H9 (cell line): ENCODE measurements at regions not wholly inside any gene's neighbourhood (a gene's known extent, or its start where the extent isn't known, plus 50 kb on each side); places are given as distances from the start of the nearest gene placed in this dataset.

Experiments
- DNase-seq: peaks from one replicate; pipeline ENCODE4 v3.0.0-alpha.2; 2017
- H2AFZ ChIP-seq: one replicate; pipeline ENCODE4 v1.6.1; 2013; ENCODE audit warnings: mild to moderate bottlenecking, low read length, control low read depth, moderate library complexity
- H2AK5ac ChIP-seq: 2 replicates; pipeline ENCODE4 v1.6.1; 2013; ENCODE audit warnings: low read length, control low read depth, mixed read lengths; ENCODE audit not compliant: insufficient read length
- H2BK120ac ChIP-seq: one replicate; pipeline ENCODE4 v1.6.1; 2013; ENCODE audit warnings: low read depth, mild to moderate bottlenecking, low read length, control low read depth, inconsistent platforms; ENCODE audit not compliant: poor library complexity, severe bottlenecking
- H2BK12ac ChIP-seq: 2 replicates; pipeline ENCODE4 v1.6.1; 2013; ENCODE audit warnings: low read length, control low read depth, mixed read lengths, low read depth; ENCODE audit not compliant: insufficient read length
- H2BK15ac ChIP-seq: 2 replicates; pipeline ENCODE4 v1.6.1; 2013; ENCODE audit warnings: low read depth, low read length, control low read depth
- H2BK20ac ChIP-seq: one replicate; pipeline ENCODE4 v1.6.1; 2013; ENCODE audit warnings: low read depth, mild to moderate bottlenecking, low read length, control low read depth, inconsistent platforms; ENCODE audit not compliant: poor library complexity, severe bottlenecking
- H2BK5ac ChIP-seq: 2 replicates; pipeline ENCODE4 v1.6.1; 2013; ENCODE audit warnings: low read length, control low read depth, mixed read lengths; ENCODE audit not compliant: insufficient read length
- H3K14ac ChIP-seq: 2 replicates; pipeline ENCODE4 v1.6.1; 2013; ENCODE audit warnings: low read length, control low read depth; ENCODE audit not compliant: insufficient read depth
- H3K18ac ChIP-seq: 2 replicates; pipeline ENCODE4 v1.6.1; 2013; ENCODE audit warnings: low read depth, mild to moderate bottlenecking, mixed read lengths, low read length, control low read depth; ENCODE audit not compliant: insufficient read length
- H3K23ac ChIP-seq: 2 replicates; pipeline ENCODE4 v1.6.1; 2013; ENCODE audit warnings: low read length, control low read depth, mixed read lengths, low read depth; ENCODE audit not compliant: insufficient read length
- H3K23me2 ChIP-seq: 2 replicates; pipeline ENCODE4 v1.6.1; 2013; ENCODE audit warnings: low read depth, mild to moderate bottlenecking, mixed read lengths, low read length, control low read depth; ENCODE audit not compliant: insufficient read length, poor library complexity, severe bottlenecking
- H3K27ac ChIP-seq: 2 replicates; pipeline ENCODE4 v1.5.1; 2013; ENCODE audit warnings: low read length, control low read depth, mixed read lengths, low read depth; ENCODE audit not compliant: insufficient read length
- H3K27me3 ChIP-seq: 2 replicates; pipeline ENCODE4 v1.6.1; 2013; ENCODE audit warnings: low read length, control low read depth, inconsistent platforms; ENCODE audit not compliant: insufficient read depth
- H3K4ac ChIP-seq: 2 replicates; pipeline ENCODE4 v1.6.1; 2013; ENCODE audit warnings: low read depth, mild to moderate bottlenecking, control low read depth, inconsistent platforms, low read length, moderate library complexity
- H3K4me1 ChIP-seq: 2 replicates; pipeline ENCODE4 v1.6.1; 2013; ENCODE audit warnings: low read length, control low read depth, inconsistent platforms; ENCODE audit not compliant: insufficient read depth
- H3K4me2 ChIP-seq: 2 replicates; pipeline ENCODE4 v1.6.1; 2013; ENCODE audit warnings: low read length, control low read depth, mixed read lengths; ENCODE audit not compliant: insufficient read length, insufficient read depth
- H3K56ac ChIP-seq: 2 replicates; pipeline ENCODE4 v1.6.1; 2013; ENCODE audit warnings: low read depth, mild to moderate bottlenecking, mixed read lengths, low read length, control low read depth; ENCODE audit not compliant: insufficient read length
- H3K79me1 ChIP-seq: 2 replicates; pipeline ENCODE4 v1.6.1; 2013; ENCODE audit warnings: low read depth, mild to moderate bottlenecking, moderate library complexity, low read length, control low read depth, inconsistent platforms; ENCODE audit not compliant: insufficient read depth, poor library complexity, severe bottlenecking
- H3K79me2 ChIP-seq: 2 replicates; pipeline ENCODE4 v1.6.1; 2013; ENCODE audit warnings: low read length, control low read depth, inconsistent platforms; ENCODE audit not compliant: insufficient read depth
- H3K9ac ChIP-seq: 2 replicates; pipeline ENCODE4 v1.6.1; 2013; ENCODE audit warnings: low read length, control low read depth, mixed read lengths; ENCODE audit not compliant: insufficient read length; ENCODE audit errors: extremely low read depth
- H3K9me3 ChIP-seq: one replicate; pipeline ENCODE4 v1.6.1; 2013; ENCODE audit warnings: low read depth, low read length, inconsistent platforms; ENCODE audit not compliant: control insufficient read depth
- H3T11ph ChIP-seq: one replicate; pipeline ENCODE4 v1.6.1; 2013; ENCODE audit warnings: mild to moderate bottlenecking, low read length, control low read depth, inconsistent platforms
- H4K20me1 ChIP-seq: one replicate; pipeline ENCODE4 v1.6.1; 2013; ENCODE audit not compliant: control insufficient read depth, insufficient read length, insufficient read depth
- H4K5ac ChIP-seq: 2 replicates; pipeline ENCODE4 v1.6.1; 2013; ENCODE audit warnings: low read depth, mild to moderate bottlenecking, mixed read lengths, low read length, control low read depth; ENCODE audit not compliant: insufficient read length
- H4K8ac ChIP-seq: replicated peaks from 2 replicates; pipeline ENCODE4 v1.6.1; 2013; ENCODE audit warnings: low read length, control low read depth, mixed read lengths, low read depth; ENCODE audit not compliant: insufficient read length
- H4K91ac ChIP-seq: 2 replicates; pipeline ENCODE4 v1.6.1; 2013; ENCODE audit warnings: low read depth, mild to moderate bottlenecking, moderate library complexity, mixed read lengths, low read length, control low read depth; ENCODE audit not compliant: insufficient read length
- H3K27ac Mint-ChIP-seq, 3 experiments: 2 replicates in 2 of 3; 3 replicates in 1 of 3; pipeline ENCODE4 v1.8.0; 2020 to 2021; ENCODE audit warnings: mixed read lengths in 3 of 3, mild to moderate bottlenecking in 1 of 3, moderate library complexity in 1 of 3
- H3K27me3 Mint-ChIP-seq: 2 replicates; pipeline ENCODE4 v1.8.0; 2021; ENCODE audit warnings: low read depth, mild to moderate bottlenecking, moderate library complexity, mixed read lengths
- H3K36me3 Mint-ChIP-seq, 3 experiments: 2 replicates in 2 of 3; 3 replicates in 1 of 3; pipeline ENCODE4 v1.8.0; 2020 to 2021; ENCODE audit warnings: low read depth in 3 of 3, mixed read lengths in 3 of 3; ENCODE audit not compliant: insufficient read depth in 1 of 3
- H3K4me1 Mint-ChIP-seq, 2 experiments: 2 replicates each; pipeline ENCODE4 v1.8.0; 2020; ENCODE audit warnings: mixed read lengths in 2 of 2
- H3K4me3 Mint-ChIP-seq, 2 experiments: 2 replicates in 1 of 2; 3 replicates in 1 of 2; pipeline ENCODE4 v1.8.0; 2020 to 2021; ENCODE audit warnings: mild to moderate bottlenecking in 2 of 2, mixed read lengths in 2 of 2, moderate library complexity in 1 of 2
- H3K9me3 Mint-ChIP-seq, 2 experiments: 2 replicates in 1 of 2; 3 replicates in 1 of 2; pipeline ENCODE4 v1.8.0; 2020; ENCODE audit warnings: mild to moderate bottlenecking in 2 of 2, mixed read lengths in 2 of 2, moderate library complexity in 1 of 2
- CTCF ChIP-seq: fragments of 200-600 bp; sonication (generic); conservative IDR thresholded peaks from 3 replicates; pipeline ENCODE4 v1.8.0; 2021; ENCODE audit warnings: antibody characterized with exemption, mild to moderate bottlenecking
- WGBS: extraction: QIAGEN DNeasy Blood & Tissue Kit; methylation state at CpG from one replicate; pipeline ENCODE4 v1.1.7; 2013; ENCODE audit warnings: missing lambda C conversion rate, low lambda C conversion rate, mixed read lengths; ENCODE audit not compliant: insufficient read length; ENCODE audit errors: extremely low coverage; 5-methylcytosine and 5-hydroxymethylcytosine counted together

GRCh38 chr11:29669310-29669709, 347.5 kb downstream of the KCNA4 start:
- no peaks in the 10 kb centered on the region for H3K9me3 ChIP-seq
- no peak overlapping the region for H2BK12ac ChIP-seq
- no peak overlapping the region for H3K23ac ChIP-seq
- no peaks in the 10 kb centered on the region for H3K79me1 ChIP-seq
- H3K4me1 ChIP-seq: no peaks in the 10 kb centered on the region
- H3K4ac ChIP-seq: no peak overlapping the region
- no peaks in the 10 kb centered on the region for H3K4me1 Mint-ChIP-seq
- H2AFZ ChIP-seq: no peak overlapping the region
- no CpG with 5 or more reads among the region's 5 CpGs for WGBS
- no peaks in the 10 kb centered on the region for H3K27me3 ChIP-seq
- no peak overlapping the region for H4K8ac ChIP-seq
- no peaks in the 10 kb centered on the region for H3K79me2 ChIP-seq
- H3K23me2 ChIP-seq: no peaks in the 10 kb centered on the region
- H3K27ac ChIP-seq: no peak overlapping the region
- H3K56ac ChIP-seq: no peak overlapping the region
- H3K9me3 Mint-ChIP-seq: peaks cover 12 to 14% of the 10 kb centered on the region in 2 experiments
- no peak overlapping the region for H2BK15ac ChIP-seq
- H2BK5ac ChIP-seq: no peak overlapping the region
- no peak overlapping the region for H3K4me2 ChIP-seq
- H3K14ac ChIP-seq: no peak overlapping the region
- H3K27me3 Mint-ChIP-seq: no peaks in the 10 kb centered on the region
- H2BK20ac ChIP-seq: no peak overlapping the region
- no peak overlapping the region for H2BK120ac ChIP-seq
- no peak overlapping the region for H4K91ac ChIP-seq
- no peak overlapping the region for H2AK5ac ChIP-seq
- no peak overlapping the region for H3K9ac ChIP-seq
- H3K18ac ChIP-seq: no peak overlapping the region
- no peak overlapping the region for H3K4me3 Mint-ChIP-seq
- H4K20me1 ChIP-seq: no peaks in the 10 kb centered on the region
- TF ChIP-seq CTCF: no peak
- DNase-seq: no peak
- H3T11ph ChIP-seq: no peak overlapping the region
- no peak overlapping the region for H4K5ac ChIP-seq
- H3K27ac Mint-ChIP-seq: no peak overlapping the region
- 0 out of 7 replicates have a peak, but pooled peaks cover 0 to 1% (median 0%) of the 10 kb centered on the region in 3 experiments for H3K36me3 Mint-ChIP-seq
